ENCODE measurements at regions not wholly inside any gene's neighbourhood (a gene's known extent, or its start where the extent isn't known, plus 50 kb on each side); places are given as distances from the start of the nearest gene placed in this dataset.

GRCh38 chr6:97958134-97958533 is 675.1 kb upstream of the MMS22L start (continued):
- no peak for TF ChIP-seq YY1 (IDR thresholded peaks at IDR 0.05; ENCODE audit: extremely low read depth, insufficient replicate concordance, low read depth, low read length)
- no peak for TF ChIP-seq EZH2 (IDR thresholded peaks at IDR 0.05)
- TF ChIP-seq ZFX (IDR thresholded peaks at IDR 0.05) = no peak
- TF ChIP-seq ATF3 (IDR thresholded peaks at IDR 0.05) = no peak
- no peak for TF ChIP-seq ZBTB33 (IDR thresholded peaks at IDR 0.05; ENCODE audit: extremely low read depth, insufficient replicate concordance, low read length)

- POLR2A ChIA-PET = no interaction called here
- intact Hi-C loops (cut with micrococcal nuclease) = no loop called here
These were observed 680.2 kb upstream of the MMS22L start for GRCh38 chr6:97963193-97963592.

More at GRCh38 chr6:97963193-97963592, 680.2 kb upstream of the MMS22L start:
- Histone ChIP-seq H3K9ac (ENCODE audit: low read length) (no peak overlapping the region), H3K36me3 (ENCODE audit: control insufficient read depth in 1 of 2, insufficient read depth in 2 of 2, low read length in 2 of 2) (no peaks in the 10 kb centered on the region), H3K9me3 (ENCODE audit: control insufficient read depth in 1 of 2, insufficient read depth in 1 of 2, low read depth in 1 of 2, low read length in 2 of 2) (no peaks in the 10 kb centered on the region), H3K4me3 (replicated peaks in 1 of 2; ENCODE audit: low read depth in 1 of 2, low read length in 2 of 2) (no peak overlapping the region), H3K4me1 (ENCODE audit: control insufficient read depth in 1 of 2, insufficient read depth in 2 of 2, low read length in 2 of 2) (no peaks in the 10 kb centered on the region), H3K4me2 (ENCODE audit: low read length) (no peak overlapping the region), H3K9me2 (ENCODE audit: insufficient read depth) (no peaks in the 10 kb centered on the region), H3K79me2 (ENCODE audit: insufficient read depth, low read length) (no peaks in the 10 kb centered on the region), H3K27ac (ENCODE audit: low read depth, low read length) (no peak overlapping the region), H3K27me3 (ENCODE audit: insufficient read depth, low read length) (peaks cover 24% of the 10 kb centered on the region), H2AFZ (ENCODE audit: low read depth, low read length, poor library complexity, severe bottlenecking) (no peak overlapping the region), H4K20me1 (ENCODE audit: insufficient read depth) (no peaks in the 10 kb centered on the region)
- TF ChIP-seq SIN3A (IDR thresholded peaks at IDR 0.05; ENCODE audit: low read depth) (no peak), ZBTB33 (IDR thresholded peaks at IDR 0.05; ENCODE audit: extremely low read depth, insufficient replicate concordance, low read length) (no peak), RAD21 (IDR thresholded peaks at IDR 0.05; ENCODE audit: low read depth) (no peak), SP1 (IDR thresholded peaks at IDR 0.05; ENCODE audit: low read depth) (no peak), CBX3 (IDR thresholded peaks at IDR 0.05; ENCODE audit: low read depth) (no peak), REST (IDR thresholded peaks at IDR 0.05; ENCODE audit: low read depth) (no peak), YY1 (IDR thresholded peaks at IDR 0.05; ENCODE audit: extremely low read depth, insufficient replicate concordance, low read depth, low read length) (no peak), ATF3 (IDR thresholded peaks at IDR 0.05) (no peak), EZH2phosphoT487 (IDR thresholded peaks at IDR 0.05; ENCODE audit: borderline replicate concordance) (no peak), EZH2 (IDR thresholded peaks at IDR 0.05) (no peak), ZFX (IDR thresholded peaks at IDR 0.05) (no peak)
- no TSS peak for BruUV-seq (replicated peaks)
- CTCF ChIA-PET = no interaction called here
- ATAC-seq (no peak), DNase-seq (ENCODE audit: low read depth, low spot score) (no peak)
- RAD21 ChIA-PET (ENCODE audit: low non-redundant PET in 1 of 2, low total read pairs in 2 of 2, uncharacterized antibody in 2 of 2, unreplicated experiment in 2 of 2) = no interaction called here

All from HCT116 (cell line).